Ovary (tissue), 7 donors: ENCODE measurements at regions not wholly inside any gene's neighbourhood (a gene's known extent, or its start where the extent isn't known, plus 50 kb on each side); places are given as distances from the start of the nearest gene placed in this dataset.

ENCODE experiments used
- DNase-seq, 5 donors: peaks; one replicate each; pipeline ENCODE4 v3.0.0-alpha.2; 2019 to 2020
- H3K27ac ChIP-seq, 2 donors: fragments of 200-600 bp; one replicate each; pipeline versions ENCODE4 v1.5.1 to v1.8.0; 2019 to 2022
- H3K27me3 ChIP-seq: fragments of 200-600 bp; one replicate; pipeline ENCODE4 v1.8.0; 2022
- H3K36me3 ChIP-seq: fragments of 200-600 bp; sonication (generic); one replicate; pipeline ENCODE4 v1.5.1; 2019
- H3K4me1 ChIP-seq: one replicate; pipeline ENCODE4 v1.8.1; 2013; ENCODE audit warnings: mild to moderate bottlenecking, moderate library complexity; ENCODE audit not compliant: insufficient read depth
- H3K4me3 ChIP-seq: fragments of 200-600 bp; sonication (generic); one replicate; pipeline ENCODE4 v1.5.1; 2017
- H3K9me3 ChIP-seq, 2 donors: fragments of 200-600 bp in 1 of 2; sonication (generic) in 1 of 2; one replicate each; pipeline versions ENCODE4 v1.5.1 to v1.8.1; 2013 to 2019; ENCODE audit warnings: mild to moderate bottlenecking in 1 of 2, moderate library complexity in 1 of 2
- CTCF ChIP-seq, 3 donors: fragments of 450-650 bp in 2 of 3; fragments of 200-600 bp in 1 of 3; IDR thresholded peaks; one replicate each; pipeline versions ENCODE4 v1.5.1 to v1.8.0; 2016 to 2022; ENCODE audit warnings: antibody characterized with exemption in 3 of 3, mild to moderate bottlenecking in 1 of 3
- EP300 ChIP-seq: sonication (generic); formaldehyde crosslinking; IDR thresholded peaks from one replicate; pipeline ENCODE4 v1.6.1; 2017; ENCODE audit warnings: antibody characterized with exemption
- POLR2A ChIP-seq: fragments of 450-650 bp; IDR thresholded peaks from one replicate; pipeline ENCODE4 v1.6.1; 2017; ENCODE audit warnings: antibody characterized with exemption, mild to moderate bottlenecking, moderate library complexity
- WGBS, 3 donors: extraction: QIAGEN DNeasy Blood & Tissue Kit in 1 of 3; methylation state at CpG; one replicate each; pipeline versions ENCODE4 v1.1.5 to v1.1.7; 2013 to 2017; 5-methylcytosine and 5-hydroxymethylcytosine counted together
- intact Hi-C, 4 donors: fragments of 100-400 bp; cut with DNase I; formaldehyde crosslinking; loops; one replicate each; pipeline versions ENCODE4 v1.11.0 to v1.15.1; 2022 to 2023
- donor health status: DM: no; HTN: no; CAD: no; lungs with moderate emphysema.
- donor health status: DM: no; HTN: no; CAD: no.
- donor health status: Bipolar disorder and iron deficiency.
- donor health status: DM: no; HTN: no; CAD: no.
- donor health status: DM: yes; HTN: yes; CAD: no.

- no peak for DNase-seq
- TF ChIP-seq EP300, result no peak
- Histone ChIP-seq H3K27me3 (no peaks in the 10 kb centered on the region), H3K4me1 (no peaks in the 10 kb centered on the region), H3K27ac (no peak overlapping the region), H3K36me3 (no peaks in the 10 kb centered on the region), H3K9me3 (no peaks in the 10 kb centered on the region), H3K4me3 (no peak overlapping the region)
- WGBS, 3 donors, result 52 to 67% (median 53%) methylated on average over 4 of the region's 4 CpGs
- intact Hi-C loops, result no loop called here
Measured at GRCh38 chr2:217673627-217674026, 329.2 kb downstream of the TNS1 start.

GRCh38 chr2:217672472-217672871 is 330.3 kb downstream of the TNS1 start:
- H3K9me3 ChIP-seq, result no peaks in the 10 kb centered on the region
- no peak overlapping the region for H3K27ac ChIP-seq
- DNase-seq, result peak in 2 of 5 donors; percentile 25 to 52
- H3K27me3 ChIP-seq, result no peaks in the 10 kb centered on the region
- no peaks in the 10 kb centered on the region for H3K36me3 ChIP-seq
- no peaks in the 10 kb centered on the region for H3K4me1 ChIP-seq
- TF ChIP-seq CTCF (IDR thresholded peaks at IDR 0.05), result no peak
- TF ChIP-seq POLR2A, result no peak
- TF ChIP-seq EP300, result no peak
- H3K4me3 ChIP-seq, result no peak overlapping the region
- intact Hi-C loops, result no loop called here
- WGBS, 3 donors, result 34 to 50% (median 38%) methylated on average over 3 of the region's 3 CpGs

GRCh38 chr2:217671871-217672270 is 330.9 kb downstream of the TNS1 start:
- Histone ChIP-seq H3K36me3 (no peaks in the 10 kb centered on the region), H3K27me3 (no peaks in the 10 kb centered on the region), H3K27ac (no peak overlapping the region), H3K9me3 (no peaks in the 10 kb centered on the region), H3K4me1 (no peaks in the 10 kb centered on the region), H3K4me3 (no peak overlapping the region)
- TF ChIP-seq EP300, result no peak
- TF ChIP-seq POLR2A, result no peak
- no peak for TF ChIP-seq CTCF (IDR thresholded peaks at IDR 0.05)
- DNase-seq, result no peak
- WGBS, 3 donors, result 45 to 67% (median 48%) methylated on average over 2 of the region's 2 CpGs
- intact Hi-C loops, result no loop called here

GRCh38 chr2:217671075-217671474 is 331.7 kb downstream of the TNS1 start:
- Histone ChIP-seq H3K9me3 (no peaks in the 10 kb centered on the region), H3K36me3 (no peaks in the 10 kb centered on the region), H3K27ac (no peak overlapping the region), H3K27me3 (no peaks in the 10 kb centered on the region), H3K4me3 (no peak overlapping the region), H3K4me1 (no peaks in the 10 kb centered on the region)
- 92 to 100% (median 94%) methylated on average over 1 of the region's 1 CpG for WGBS, 3 donors
- DNase-seq, result no peak
- TF ChIP-seq CTCF (IDR thresholded peaks at IDR 0.05) (no peak), POLR2A (no peak), EP300 (no peak)
- intact Hi-C loops, result no loop called here

- 95 to 96% (median 95%) methylated on average over 3 of the region's 3 CpGs for WGBS, 3 donors
- Histone ChIP-seq H3K4me3 (no peak overlapping the region), H3K27me3 (no peaks in the 10 kb centered on the region), H3K36me3 (no peaks in the 10 kb centered on the region), H3K27ac (no peak overlapping the region), H3K4me1 (no peaks in the 10 kb centered on the region), H3K9me3 (no peaks in the 10 kb centered on the region)
- DNase-seq, result no peak
- TF ChIP-seq EP300 (no peak), CTCF (IDR thresholded peaks at IDR 0.05) (no peak), POLR2A (no peak)
- intact Hi-C loops, result no loop called here
Measured at GRCh38 chr2:217669831-217670230, 333.0 kb downstream of the TNS1 start.
